ENCODE measurements at regions not wholly inside any gene's neighbourhood (a gene's known extent, or its start where the extent isn't known, plus 50 kb on each side); places are given as distances from the start of the nearest gene placed in this dataset.

GRCh38 chr12:98213556-98213955 lies 301.8 kb upstream of the TMPO start:
- DNase-seq (ENCODE audit: low read depth in 3 of 3), result no peak

DNA sequence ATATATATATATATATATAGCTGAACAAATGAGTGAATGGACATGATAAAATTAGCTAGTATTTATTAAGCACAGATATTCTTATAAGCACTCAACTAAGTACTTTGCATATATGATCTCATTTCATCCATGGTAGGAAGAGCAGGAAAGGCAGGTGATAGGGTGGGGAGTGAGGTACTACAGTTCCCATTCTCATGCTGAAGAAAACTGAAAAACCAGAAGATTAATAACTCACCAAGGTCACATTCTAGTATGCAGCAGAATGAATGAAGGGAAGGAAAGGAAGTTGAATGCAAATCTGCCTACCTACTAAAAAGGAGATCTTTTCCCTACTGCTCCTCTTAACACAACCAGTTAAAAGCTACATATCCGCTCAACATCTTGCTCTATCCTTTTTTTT lies 298.1 kb upstream of the TMPO start:
- DNase-seq (ENCODE audit: low read depth in 3 of 3), result no peak

DNA sequence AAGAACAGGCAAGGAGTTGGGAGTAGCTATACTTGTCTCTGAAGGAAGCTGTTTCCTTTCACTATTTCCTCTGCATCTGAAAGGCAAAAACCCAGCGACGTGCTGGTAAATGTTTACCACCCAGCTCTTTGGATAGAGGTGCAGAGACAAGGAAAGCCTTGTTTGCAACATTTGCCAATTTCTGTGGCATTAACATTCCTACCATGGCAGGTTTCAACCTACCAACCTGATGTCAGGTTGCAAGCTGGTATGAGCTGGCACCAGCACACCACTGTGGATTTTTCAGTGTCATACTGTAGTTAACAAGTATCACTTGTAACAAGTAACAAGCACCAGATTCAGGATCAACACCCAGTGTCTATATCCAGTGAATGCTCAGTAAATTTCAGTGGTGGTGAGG lies 294.8 kb upstream of the TMPO start:
- DNase-seq (ENCODE audit: low read depth in 3 of 3), result no peak

GRCh38 chr12:98221243-98221808 lies 294.1 kb upstream of the TMPO start:
- no peak for DNase-seq (ENCODE audit: low read depth in 3 of 3)

DNA sequence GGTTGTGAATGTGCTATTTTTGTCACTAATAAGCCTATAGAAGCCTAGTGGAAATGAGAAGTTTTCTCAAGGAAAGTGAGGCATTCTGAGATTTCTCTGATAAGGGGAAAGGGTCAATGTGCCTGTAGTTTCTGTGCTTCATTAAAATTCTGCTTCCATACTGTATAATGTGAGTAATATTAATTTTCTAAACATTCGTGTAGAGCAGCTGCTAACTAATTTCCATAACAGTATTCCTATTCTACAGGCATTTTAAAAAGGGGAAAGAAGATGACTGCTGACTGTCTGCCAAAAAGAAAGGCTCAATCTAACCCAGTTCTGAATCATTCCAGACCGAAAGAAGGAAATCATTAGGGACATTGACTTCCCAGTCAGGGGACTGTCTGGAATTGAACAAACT lies 293.3 kb upstream of the TMPO start:
- no peak for DNase-seq (ENCODE audit: low read depth in 3 of 3)

GRCh38 chr12:98224584-98225221 lies 290.7 kb upstream of the TMPO start:
- no peak for DNase-seq (ENCODE audit: low read depth in 3 of 3)

DNA sequence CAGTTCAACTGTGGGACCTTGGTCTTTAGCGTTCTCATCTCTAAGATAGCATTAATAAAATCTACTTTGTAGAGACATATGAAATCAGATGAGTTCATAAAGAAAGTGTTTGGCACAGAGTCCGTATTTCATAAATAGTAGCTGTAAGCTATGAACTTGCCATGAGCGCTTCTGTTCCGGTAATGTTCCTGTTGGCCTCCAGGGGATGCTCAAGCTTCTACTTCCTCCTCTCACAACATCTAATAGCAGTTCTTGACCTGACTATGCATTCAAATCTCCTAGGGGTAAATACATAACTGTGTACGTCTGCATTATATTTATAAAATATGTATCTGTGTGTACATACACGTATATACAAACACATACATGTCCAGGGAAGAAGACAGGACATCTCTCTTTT lies 288.2 kb upstream of the TMPO start:
- DNase-seq (ENCODE audit: low read depth in 3 of 3), result no peak

GRCh38 chr12:98228683-98229539 lies 286.5 kb upstream of the TMPO start:
- no peak for DNase-seq (ENCODE audit: low read depth in 3 of 3)

DNA sequence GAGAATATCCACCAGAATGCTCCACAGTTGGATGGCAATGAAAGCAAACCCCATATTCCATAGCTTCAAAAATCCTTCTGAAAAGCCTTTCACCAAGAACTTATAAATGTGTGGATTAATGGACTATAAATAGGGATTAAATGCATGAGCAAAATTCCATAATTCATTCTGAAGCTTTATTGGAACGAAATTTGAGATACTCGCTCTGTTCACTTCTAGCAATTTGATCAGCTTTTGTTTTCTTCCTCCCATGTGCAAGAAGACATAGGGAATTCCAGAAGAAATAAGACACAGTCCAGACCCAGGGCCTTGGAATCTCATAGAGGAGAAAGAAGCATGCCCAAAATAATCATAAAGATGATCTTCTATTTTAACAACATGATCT lies 285.9 kb upstream of the TMPO start:
- no peak for DNase-seq (ENCODE audit: low read depth in 3 of 3)

- DNase-seq (ENCODE audit: low read depth in 3 of 3), result no peak
Observed at GRCh38 chr12:98232753-98233390, 282.5 kb upstream of the TMPO start.

DNA sequence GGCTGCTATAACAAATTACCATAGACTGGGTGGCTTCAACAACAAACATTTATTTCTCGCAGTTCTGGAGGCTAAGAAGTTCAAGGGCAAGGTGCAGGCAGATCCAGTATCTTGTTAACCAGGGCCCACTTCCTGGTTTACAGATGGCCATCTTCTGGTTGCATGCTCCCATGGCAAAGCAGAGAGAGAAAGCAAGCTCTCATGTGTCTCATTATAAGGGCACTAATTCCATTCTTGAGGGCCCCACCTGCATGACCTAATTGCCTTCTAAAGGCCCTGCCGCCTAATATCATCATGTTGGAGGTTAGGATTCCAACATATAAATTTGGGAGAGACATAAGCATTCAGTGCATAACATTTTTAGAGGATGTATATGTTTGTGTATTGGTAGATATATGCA lies 280.1 kb upstream of the TMPO start:
- DNase-seq (ENCODE audit: low read depth in 3 of 3), result no peak

DNA sequence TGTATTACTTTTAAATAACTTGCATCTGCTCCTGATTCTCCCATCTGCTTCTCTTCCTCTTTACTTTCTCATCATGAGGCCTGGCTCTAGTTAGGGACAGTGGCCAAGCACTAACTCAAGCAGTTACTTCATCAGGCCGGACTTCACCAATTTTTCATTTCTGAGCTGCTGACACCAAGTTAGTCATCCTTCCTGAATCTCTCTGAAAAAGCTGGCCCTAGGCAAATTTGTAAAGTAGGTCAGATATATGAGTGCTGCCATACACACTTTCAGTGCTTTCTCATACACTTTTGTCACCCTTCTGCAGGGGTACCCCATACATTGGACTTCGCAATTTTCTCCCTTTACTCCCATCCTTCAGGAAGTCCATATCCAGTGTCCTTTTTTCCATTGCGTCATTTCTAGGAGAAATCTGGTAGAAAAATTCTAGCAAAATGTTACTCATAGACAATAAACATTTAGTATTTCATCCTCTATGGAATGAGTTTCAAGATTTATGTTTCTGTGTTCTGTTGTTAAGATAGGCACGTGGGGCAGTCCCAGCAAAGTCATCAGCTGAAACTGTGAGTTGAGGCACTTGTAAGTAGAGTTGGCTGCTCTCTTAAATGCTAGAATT lies 276.8 kb upstream of the TMPO start:
- no peak for DNase-seq (ENCODE audit: low read depth in 3 of 3)

DNA sequence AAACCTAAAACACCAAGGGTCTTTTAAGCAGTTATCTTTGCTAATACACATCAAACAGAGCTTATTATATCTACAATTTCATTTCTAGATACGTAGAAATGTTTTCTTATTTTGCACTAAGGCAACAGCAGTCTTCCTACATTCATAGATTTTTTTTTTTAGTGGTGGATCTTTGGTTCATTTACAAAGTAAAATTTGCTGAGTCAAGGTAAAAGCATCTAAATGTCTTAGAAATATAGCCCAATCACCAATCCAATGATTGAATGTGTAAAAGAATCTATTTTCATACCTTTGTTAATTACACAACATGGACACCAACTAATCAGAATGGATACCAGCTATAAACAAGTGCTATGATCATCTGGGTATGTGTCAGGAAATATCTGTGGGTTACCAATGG lies 272.2 kb upstream of the TMPO start:
- no peak for DNase-seq (ENCODE audit: low read depth in 3 of 3)

- DNase-seq (ENCODE audit: low read depth in 3 of 3), result no peak
Observed at GRCh38 chr12:98244136-98244535, 271.3 kb upstream of the TMPO start.

DNA sequence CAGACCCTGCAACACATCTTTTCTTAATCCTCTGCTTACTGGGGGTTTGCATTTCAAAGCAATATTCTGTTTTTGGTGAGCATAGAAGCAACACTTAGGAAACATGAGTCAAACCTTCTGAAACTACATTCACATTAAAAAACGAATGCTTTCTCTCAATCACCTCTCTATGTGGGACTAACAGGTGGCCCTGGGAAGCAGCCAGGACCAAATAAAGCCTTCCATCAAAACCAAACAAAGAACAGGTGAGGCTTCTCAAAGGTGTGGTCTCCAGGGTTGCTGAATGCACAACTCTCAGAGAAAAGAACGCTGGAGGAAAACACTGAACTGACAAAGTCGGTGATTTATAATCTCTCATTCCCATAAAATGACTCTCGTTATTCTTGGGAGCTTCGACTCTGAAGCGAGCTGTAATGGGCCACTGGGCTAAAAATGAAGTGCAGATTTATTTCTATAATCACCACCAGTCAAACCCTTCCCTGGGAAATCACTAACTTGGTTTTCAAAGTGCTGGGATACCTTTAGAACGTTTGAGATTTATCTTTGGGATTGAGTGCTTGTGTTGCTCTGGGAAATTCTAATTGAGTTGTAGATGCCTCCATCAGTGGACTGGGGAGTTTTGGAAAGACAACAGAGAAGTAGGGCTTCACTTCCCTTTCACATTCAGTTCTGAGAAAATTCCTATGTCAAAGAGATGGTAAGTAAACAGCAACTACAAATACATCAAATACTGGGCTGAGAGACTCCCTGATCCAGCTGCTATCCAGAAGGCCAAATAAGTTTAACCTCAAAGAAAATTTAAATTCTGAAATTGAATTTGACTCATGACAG lies 262.0 kb upstream of the TMPO start:
- no peak for DNase-seq (ENCODE audit: low read depth in 3 of 3)

DNA sequence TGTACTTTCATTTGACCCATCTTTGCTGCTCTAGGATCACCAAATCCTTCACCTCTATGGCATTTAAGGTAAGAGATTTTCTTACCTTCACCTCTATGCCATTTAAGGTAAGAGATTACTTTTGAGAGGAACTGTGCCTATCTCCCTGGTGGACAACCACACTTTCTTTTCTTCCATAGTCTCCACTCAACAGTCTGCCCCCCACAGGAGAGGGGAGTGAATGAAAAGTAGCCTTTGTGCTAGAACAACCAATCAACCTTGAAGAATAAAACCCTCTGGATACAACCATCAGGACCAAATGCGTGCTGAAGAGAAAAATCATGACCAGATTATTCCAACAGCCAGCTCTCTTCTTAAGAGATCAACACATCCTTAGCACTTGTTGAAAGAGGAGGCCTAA lies 258.6 kb upstream of the TMPO start:
- no peak for DNase-seq (ENCODE audit: low read depth in 3 of 3)

GRCh38 chr12:98259693-98260092 lies 255.7 kb upstream of the TMPO start:
- DNase-seq (ENCODE audit: low read depth in 3 of 3), result no peak

GRCh38 chr12:98260276-98260675 lies 255.1 kb upstream of the TMPO start:
- DNase-seq (ENCODE audit: low read depth in 3 of 3), result no peak

GRCh38 chr12:98262902-98263301 lies 252.5 kb upstream of the TMPO start:
- DNase-seq (ENCODE audit: low read depth in 3 of 3), result no peak

- DNase-seq (ENCODE audit: low read depth in 3 of 3), result no peak
Observed at GRCh38 chr12:98274430-98275130, 240.8 kb upstream of the TMPO start.

DNA sequence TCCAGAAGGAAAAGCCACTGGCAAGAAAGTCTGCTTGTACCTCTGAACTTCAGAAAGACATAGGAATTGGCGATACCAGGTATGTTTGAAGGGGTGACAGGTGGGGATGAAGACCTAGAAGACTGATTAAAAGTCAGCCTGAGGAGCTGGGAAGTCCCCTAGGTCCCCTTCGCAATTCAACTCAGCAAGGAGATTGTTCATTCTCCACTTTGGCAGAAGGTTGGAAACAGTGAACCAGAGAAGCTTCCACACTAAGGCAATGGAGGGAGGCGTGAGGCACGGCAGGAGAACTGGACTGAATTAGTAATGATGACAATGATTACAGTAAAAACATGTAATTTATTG lies 240.3 kb upstream of the TMPO start:
- DNase-seq (ENCODE audit: low read depth in 3 of 3), result no peak
